Transverse colon (tissue), 4 donors: ENCODE measurements at regions not wholly inside any gene's neighbourhood (a gene's known extent, or its start where the extent isn't known, plus 50 kb on each side); places are given as distances from the start of the nearest gene placed in this dataset.
"Not testable (repeated sequence)": the region's sequence is repeated elsewhere in the genome, so short reads cannot be mapped to it uniquely, and the experiment has no call there.

Source experiments
- POLR2AphosphoS5 ChIP-seq, 3 donors: sonication (generic); formaldehyde crosslinking; IDR thresholded peaks; one replicate each; pipeline ENCODE4 v1.6.1; 2016; ENCODE audit warnings: antibody characterized with exemption in 3 of 3
- TF ChIP-seq, protein P1 (sequence below), 5 experiments: fragments of 200-600 bp in 3 of 5; fragments of 450-650 bp in 2 of 5; sonication (generic) in 3 of 5; IDR thresholded peaks; 1 replicate in 2 of 5; 2 replicates in 3 of 5; pipeline ENCODE4 v1.5.1; 2016 to 2017; ENCODE audit warnings: antibody characterized with exemption in 5 of 5, inconsistent platforms in 3 of 5, mild to moderate bottlenecking in 2 of 5, moderate library complexity in 1 of 5

DNA sequence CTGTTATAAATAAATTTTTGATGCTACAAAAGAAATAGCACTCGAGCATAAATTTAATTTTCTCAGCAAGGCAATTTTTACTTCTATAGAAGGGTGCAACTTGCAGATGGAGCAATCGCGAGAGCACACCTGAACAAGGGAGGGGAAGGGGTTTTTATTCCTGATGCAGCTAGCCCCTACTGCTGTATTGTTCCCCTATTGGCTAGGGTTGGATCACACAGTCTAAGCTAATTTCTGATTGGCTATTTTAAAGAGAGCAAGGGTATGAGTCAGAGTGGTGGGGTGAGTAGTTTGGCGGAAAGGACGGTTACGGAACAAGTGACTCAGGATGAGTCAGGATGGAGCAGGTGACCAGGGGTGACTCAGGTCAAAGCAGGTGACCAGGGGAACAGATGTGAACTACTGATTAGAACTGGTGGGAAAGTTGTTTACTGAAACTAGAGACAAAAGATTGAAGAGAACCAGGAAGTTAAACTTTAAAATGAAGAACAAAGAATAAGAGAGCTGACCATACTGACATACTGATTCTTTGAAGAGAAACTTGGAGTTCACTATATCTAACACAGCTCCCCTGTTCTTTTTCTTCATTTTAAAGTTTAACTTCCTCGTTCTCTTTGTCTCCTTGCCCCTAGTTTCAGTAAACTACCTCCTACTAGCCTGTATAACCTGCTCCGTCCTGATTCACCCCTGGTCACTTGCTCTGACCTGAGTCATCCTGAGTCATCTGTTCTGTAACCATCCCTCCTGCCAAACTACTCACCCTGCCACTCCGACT lies 101.9 kb upstream of the SHB start:
- TF ChIP-seq, protein P1, sequence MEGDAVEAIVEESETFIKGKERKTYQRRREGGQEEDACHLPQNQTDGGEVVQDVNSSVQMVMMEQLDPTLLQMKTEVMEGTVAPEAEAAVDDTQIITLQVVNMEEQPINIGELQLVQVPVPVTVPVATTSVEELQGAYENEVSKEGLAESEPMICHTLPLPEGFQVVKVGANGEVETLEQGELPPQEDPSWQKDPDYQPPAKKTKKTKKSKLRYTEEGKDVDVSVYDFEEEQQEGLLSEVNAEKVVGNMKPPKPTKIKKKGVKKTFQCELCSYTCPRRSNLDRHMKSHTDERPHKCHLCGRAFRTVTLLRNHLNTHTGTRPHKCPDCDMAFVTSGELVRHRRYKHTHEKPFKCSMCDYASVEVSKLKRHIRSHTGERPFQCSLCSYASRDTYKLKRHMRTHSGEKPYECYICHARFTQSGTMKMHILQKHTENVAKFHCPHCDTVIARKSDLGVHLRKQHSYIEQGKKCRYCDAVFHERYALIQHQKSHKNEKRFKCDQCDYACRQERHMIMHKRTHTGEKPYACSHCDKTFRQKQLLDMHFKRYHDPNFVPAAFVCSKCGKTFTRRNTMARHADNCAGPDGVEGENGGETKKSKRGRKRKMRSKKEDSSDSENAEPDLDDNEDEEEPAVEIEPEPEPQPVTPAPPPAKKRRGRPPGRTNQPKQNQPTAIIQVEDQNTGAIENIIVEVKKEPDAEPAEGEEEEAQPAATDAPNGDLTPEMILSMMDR (IDR thresholded peaks at IDR 0.05), result not testable (repeated sequence)
- not testable (repeated sequence) for TF ChIP-seq POLR2AphosphoS5 (IDR thresholded peaks at IDR 0.05)
